Stimulated activated CD4-positive, alpha-beta T cell treated with anti-CD3 and anti-CD28 coated beads, Interleukin-4, amount 100 ng/mL, for 48 hours (primary cell): ENCODE measurements at regions not wholly inside any gene's neighbourhood (a gene's known extent, or its start where the extent isn't known, plus 50 kb on each side); places are given as distances from the start of the nearest gene placed in this dataset.
"Not testable (repeated sequence)": the region's sequence is repeated elsewhere in the genome, so short reads cannot be mapped to it uniquely, and the experiment has no call there.

Source experiments
- DNase-seq, 2 donors: peaks; one replicate each; pipeline ENCODE4 v3.0.0-alpha.2; 2020; ENCODE audit warnings: low read depth in 2 of 2

- no peak for DNase-seq
These were observed 264.9 kb upstream of the LMO3 start for GRCh38 chr12:16870845-16871244.

DNA sequence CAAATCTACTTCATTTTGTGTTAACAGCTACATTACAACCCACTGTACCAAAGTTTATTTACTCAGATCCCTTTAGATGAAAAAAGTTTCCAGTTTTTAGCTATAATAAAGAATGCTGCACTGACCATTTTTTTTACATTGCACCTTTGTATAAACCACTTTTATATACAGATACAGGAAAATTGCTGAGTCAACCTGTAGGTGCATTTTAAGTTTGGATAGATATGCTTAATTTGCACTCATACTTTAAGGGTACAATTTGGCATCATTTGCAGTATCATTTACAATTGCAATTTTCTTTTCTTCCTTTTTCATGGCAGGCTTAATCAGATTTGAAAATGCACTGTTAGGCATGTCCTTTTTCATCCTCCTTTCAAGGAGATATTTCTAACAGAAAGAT is 257.8 kb upstream of the LMO3 start:
- no peak for DNase-seq

DNA sequence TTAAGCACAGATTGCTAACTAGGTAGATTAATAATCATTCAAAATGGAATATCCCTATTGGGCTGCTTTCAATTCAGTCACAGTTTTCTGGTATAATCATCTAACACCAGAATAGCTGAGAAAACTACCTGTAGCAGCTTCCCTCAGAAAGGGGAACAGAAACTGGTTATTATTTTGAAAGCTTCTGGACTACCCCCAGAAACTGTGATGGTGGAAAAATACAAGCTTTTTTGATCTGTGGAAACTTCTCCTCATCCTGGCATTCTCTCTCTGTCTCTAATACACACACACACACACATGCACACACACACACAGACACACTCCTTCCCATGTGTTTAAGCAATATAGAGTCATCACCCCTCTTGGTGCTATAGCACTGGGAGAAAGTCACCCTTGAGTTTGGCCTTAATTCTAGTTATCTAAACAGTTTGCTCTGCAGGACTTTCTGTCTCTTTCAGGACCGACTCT is 251.5 kb upstream of the LMO3 start:
- DNase-seq: no peak

DNA sequence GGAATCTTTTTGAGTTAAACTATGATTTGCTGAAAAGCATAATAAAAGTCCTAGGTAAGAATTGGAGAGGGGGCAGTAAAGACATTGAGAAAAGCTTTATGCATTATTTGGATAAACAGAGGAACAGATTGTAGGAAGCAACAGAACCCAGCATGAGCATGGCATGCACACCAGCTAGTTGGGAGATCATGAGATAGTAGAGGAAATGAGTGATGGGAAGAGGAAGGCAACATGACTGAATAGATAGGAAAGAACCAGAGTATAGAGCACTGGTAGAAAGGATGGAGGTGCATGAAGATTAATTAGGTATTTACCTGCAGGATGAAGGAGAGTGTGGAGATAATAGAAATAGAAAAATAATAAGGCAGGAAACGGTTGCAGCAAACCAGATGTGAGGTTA is 248.5 kb upstream of the LMO3 start:
- no peak for DNase-seq

DNA sequence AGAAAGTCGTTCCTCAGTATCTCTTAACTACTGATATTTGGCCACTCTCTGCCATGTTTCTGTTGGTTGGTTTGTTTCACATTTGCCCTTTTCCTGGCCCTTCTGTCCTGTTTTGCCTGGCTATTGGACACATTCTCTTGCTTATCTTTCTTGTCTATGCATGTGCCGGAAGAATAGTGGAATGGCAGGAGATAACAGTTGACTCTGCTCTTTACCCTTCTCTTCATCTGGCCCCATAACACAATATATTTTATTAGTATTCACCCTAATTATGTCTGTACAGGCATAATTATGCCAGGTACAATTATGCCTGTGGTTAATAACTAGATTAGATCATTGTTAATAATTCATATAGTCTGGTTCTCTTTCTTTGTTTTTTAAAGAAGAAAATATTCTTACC is 243.5 kb upstream of the LMO3 start:
- DNase-seq: no peak

- no peak for DNase-seq
These were observed 238.9 kb upstream of the LMO3 start for GRCh38 chr12:16844875-16845274.

DNA sequence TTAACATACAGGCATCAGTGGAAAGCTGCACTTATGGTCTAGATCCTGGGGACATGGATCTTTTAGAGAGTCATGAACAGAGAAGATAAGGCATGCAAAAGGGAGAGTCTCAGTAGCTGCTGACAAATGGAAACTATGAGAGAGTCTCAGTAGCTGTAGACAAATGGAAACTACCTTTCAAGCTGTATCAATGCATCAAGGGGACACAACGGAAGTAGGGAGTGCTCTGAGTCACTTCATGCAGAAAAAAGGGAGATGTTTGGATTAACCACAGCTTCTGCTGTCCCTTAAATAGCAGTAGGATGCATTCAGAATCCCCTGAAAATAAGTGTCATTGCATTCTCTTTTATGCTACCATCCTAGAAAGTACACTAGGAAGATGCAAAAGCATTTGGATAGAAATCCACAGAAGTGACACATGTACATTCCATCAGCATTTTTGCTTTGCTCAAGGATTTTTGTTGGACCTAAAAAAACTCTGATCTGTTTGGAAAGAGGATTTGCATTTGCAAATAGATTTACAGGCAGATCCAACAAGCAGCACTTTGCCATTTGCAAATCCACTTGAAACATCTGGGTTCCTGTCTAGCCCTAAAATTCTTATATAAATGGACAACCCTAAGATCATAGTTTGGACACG is 227.5 kb upstream of the LMO3 start:
- no peak for DNase-seq

DNA sequence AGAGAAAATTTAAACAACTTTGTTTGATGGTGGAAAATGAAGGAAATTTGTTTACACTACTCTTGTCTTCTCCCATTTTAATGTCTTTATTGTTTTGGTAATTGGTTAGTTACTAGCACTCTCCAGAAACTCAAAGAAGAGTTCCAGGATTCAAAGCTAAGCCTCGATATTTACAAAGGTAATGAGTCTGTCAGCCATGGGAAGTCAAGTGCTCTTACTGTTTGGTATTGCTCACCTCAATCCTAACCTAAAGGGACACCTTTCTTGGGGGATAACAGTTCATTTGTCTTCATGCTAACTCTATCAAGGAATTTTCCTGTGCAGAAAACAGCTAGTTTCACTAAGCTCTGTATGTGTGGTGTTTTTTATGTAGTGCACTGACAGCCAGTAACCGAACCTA is 222.9 kb upstream of the LMO3 start:
- no peak for DNase-seq

GRCh38 chr12:16807731-16808130 is 201.8 kb upstream of the LMO3 start:
- no peak for DNase-seq

GRCh38 chr12:16796168-16796567 is 190.2 kb upstream of the LMO3 start:
- DNase-seq: no peak

DNA sequence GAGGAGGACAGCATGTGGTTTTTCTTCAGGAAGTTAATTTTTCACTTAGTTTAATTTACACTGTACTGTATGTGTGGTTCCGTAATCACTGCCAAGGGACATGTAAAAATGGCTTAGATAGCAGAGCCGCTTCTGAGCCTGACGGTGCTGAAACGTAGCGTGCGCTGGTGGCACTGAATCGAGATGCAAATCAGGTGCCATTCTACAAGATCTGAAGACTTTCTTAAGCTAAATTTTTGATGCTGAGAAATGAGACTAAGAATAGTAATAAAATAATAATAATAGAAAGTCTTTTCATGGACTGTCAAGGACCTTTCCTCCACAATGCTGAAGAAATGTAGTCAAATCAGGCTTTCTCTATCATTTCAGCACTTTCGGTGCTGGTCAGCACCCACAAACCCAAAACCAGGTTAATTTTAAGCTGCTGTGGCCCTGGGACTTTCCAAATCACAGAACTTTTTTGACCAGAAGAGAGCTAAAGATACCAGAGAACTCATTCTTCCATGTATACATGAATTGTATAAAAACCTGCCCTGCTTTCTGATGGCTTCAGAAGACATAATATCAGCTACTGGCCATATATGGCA is 183.3 kb upstream of the LMO3 start:
- no peak for DNase-seq

DNA sequence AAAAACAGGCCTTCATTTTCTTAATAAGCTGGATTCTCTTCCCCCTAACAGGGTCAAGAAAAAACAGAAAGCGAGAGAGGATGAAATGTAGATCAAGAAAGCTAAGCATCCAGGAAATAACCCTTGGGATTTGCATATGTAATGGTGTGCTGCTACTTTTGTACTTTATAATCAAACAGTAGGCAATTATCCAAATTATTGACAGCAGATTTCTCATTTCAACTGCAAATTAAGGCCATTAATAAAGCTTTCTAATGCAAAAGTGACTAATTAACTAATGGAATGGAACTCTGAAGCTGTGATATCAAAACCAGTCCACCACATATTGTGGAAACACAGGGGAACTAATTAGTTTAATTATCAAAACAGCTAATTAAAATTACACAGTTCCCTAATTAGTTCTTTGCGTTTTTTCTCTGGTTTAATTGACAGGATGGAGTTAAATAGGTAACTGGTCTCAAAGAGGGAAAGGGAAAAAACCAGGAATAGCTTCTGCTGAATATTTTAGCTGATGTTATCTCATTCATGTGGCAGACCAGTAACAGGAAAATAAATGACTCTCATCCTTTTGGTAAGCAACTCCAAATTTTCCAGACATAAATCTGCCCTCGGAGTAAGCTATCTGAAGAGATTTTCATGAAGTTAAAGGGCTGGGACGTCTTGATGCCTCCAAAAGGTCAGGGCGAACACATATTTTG is 182.7 kb upstream of the LMO3 start:
- DNase-seq: no peak

GRCh38 chr12:16785953-16786352 is 180.0 kb upstream of the LMO3 start:
- DNase-seq: no peak

- DNase-seq: no peak
These were observed 179.6 kb upstream of the LMO3 start for GRCh38 chr12:16785524-16785923.

DNA sequence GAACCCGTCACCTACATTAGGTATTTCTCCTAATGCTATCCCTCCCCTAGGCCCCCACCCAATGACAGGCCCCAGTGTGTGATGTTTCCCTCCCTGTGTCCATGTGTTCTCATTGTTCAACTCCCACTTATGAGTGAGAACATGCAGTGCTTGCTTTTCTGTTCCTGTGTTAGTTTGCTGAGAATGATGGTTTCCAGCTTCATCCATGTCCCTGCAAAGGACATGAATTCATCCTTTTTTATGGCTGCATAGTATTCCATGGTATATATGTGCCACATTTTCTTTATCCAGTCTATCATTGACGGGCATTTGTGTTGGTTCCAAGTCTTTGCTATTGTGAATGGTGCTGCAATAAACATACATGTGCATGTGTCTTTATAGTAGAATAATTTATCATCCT is 163.2 kb upstream of the LMO3 start:
- DNase-seq: not testable (repeated sequence)

- DNase-seq: no peak
These were observed 160.8 kb upstream of the LMO3 start for GRCh38 chr12:16766736-16767135.

DNA sequence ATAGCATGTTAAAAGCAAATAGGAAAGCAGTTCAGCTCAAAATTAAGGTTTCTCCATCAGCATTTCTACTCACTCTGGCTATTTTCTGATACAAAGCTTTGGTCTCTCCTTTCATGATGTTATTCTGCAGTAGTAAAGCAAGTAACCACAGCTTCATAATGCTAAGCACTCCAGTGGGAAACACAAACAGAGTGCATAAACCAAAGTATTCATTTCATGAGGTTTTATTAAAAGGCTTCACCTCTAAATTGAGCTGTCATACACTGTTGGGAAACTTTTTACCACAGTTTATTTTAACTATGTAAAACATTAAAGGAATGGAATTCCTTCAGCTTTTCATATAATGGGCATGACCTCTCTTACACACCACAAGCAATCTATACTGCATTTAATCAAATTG is 157.9 kb upstream of the LMO3 start:
- DNase-seq: no peak

GRCh38 chr12:16756833-16757555 is 151.0 kb upstream of the LMO3 start:
- no peak for DNase-seq

GRCh38 chr12:16730772-16731171 is 124.8 kb upstream of the LMO3 start:
- no peak for DNase-seq

GRCh38 chr12:16726879-16727278 is 120.9 kb upstream of the LMO3 start:
- DNase-seq: no peak

GRCh38 chr12:16719713-16720416 is 113.9 kb upstream of the LMO3 start:
- DNase-seq: no peak

- DNase-seq: no peak
These were observed 111.0 kb upstream of the LMO3 start for GRCh38 chr12:16716928-16717327.
